Nephron progenitor cell (in vitro differentiated cells): ENCODE measurements at regions not wholly inside any gene's neighbourhood (a gene's known extent, or its start where the extent isn't known, plus 50 kb on each side); places are given as distances from the start of the nearest gene placed in this dataset.

Experiments
- DNase-seq: peaks from one replicate; pipeline ENCODE4 v3.0.0; 2021
- H3K27ac Mint-ChIP-seq: 2 replicates; pipeline ENCODE4 v1.8.0; 2021; ENCODE audit warnings: mild to moderate bottlenecking, moderate library complexity, mixed read lengths
- H3K27me3 Mint-ChIP-seq: 2 replicates; pipeline ENCODE4 v1.8.0; 2021; ENCODE audit warnings: mild to moderate bottlenecking, low read depth, mixed read lengths; ENCODE audit not compliant: poor library complexity
- H3K36me3 Mint-ChIP-seq: 2 replicates; pipeline ENCODE4 v1.8.0; 2021; ENCODE audit warnings: low read depth, mixed read lengths
- H3K4me1 Mint-ChIP-seq: 2 replicates; pipeline ENCODE4 v1.8.0; 2021; ENCODE audit warnings: mixed read lengths
- H3K4me3 Mint-ChIP-seq: 2 replicates; pipeline ENCODE4 v1.8.0; 2021; ENCODE audit warnings: mild to moderate bottlenecking, moderate library complexity, mixed read lengths
- H3K9me3 Mint-ChIP-seq: 2 replicates; pipeline ENCODE4 v1.8.0; 2021; ENCODE audit warnings: mild to moderate bottlenecking, moderate library complexity, mixed read lengths
- CTCF ChIP-seq: fragments of 200-600 bp; sonication (generic); IDR thresholded peaks from 2 replicates; pipeline ENCODE4 v1.5.0; 2021; ENCODE audit warnings: antibody characterized with exemption

GRCh38 chr4:108532187-108532586 is 88.2 kb upstream of the RPL34 start:
- DNase-seq = no peak
- no peak overlapping the region for H3K4me3 Mint-ChIP-seq
- H3K9me3 Mint-ChIP-seq = no peaks in the 10 kb centered on the region
- H3K36me3 Mint-ChIP-seq = no peaks in the 10 kb centered on the region
- H3K27me3 Mint-ChIP-seq = no peaks in the 10 kb centered on the region
- peaks cover 69% of the 10 kb centered on the region for H3K4me1 Mint-ChIP-seq
- no peak for TF ChIP-seq CTCF
- peak overlapping the region; percentile 93 for H3K27ac Mint-ChIP-seq

GRCh38 chr4:108531461-108531860 is 88.9 kb upstream of the RPL34 start:
- DNase-seq = no peak
- Mint-ChIP-seq H3K9me3 (no peaks in the 10 kb centered on the region), H3K4me1 (peaks cover 64% of the 10 kb centered on the region), H3K36me3 (no peaks in the 10 kb centered on the region), H3K27me3 (no peaks in the 10 kb centered on the region), H3K27ac (peak overlapping the region; percentile 93), H3K4me3 (peak overlapping the region; percentile 35)
- TF ChIP-seq CTCF = no peak

GRCh38 chr4:108529984-108530905 is 90.1 kb upstream of the RPL34 start:
- Mint-ChIP-seq H3K27me3 (no peaks in the 10 kb centered on the region), H3K4me3 (no peak overlapping the region), H3K27ac (no peak overlapping the region), H3K4me1 (peaks cover 54% of the 10 kb centered on the region), H3K36me3 (no peaks in the 10 kb centered on the region), H3K9me3 (peaks cover 2% of the 10 kb centered on the region)
- DNase-seq = no peak
- no peak for TF ChIP-seq CTCF

- Mint-ChIP-seq H3K36me3 (no peaks in the 10 kb centered on the region), H3K27ac (no peak overlapping the region), H3K4me1 (peaks cover 46% of the 10 kb centered on the region), H3K27me3 (no peaks in the 10 kb centered on the region), H3K9me3 (peaks cover 6% of the 10 kb centered on the region), H3K4me3 (no peak overlapping the region)
- no peak for DNase-seq
- no peak for TF ChIP-seq CTCF
Measured at GRCh38 chr4:108529102-108529501, 91.3 kb upstream of the RPL34 start.

- peaks cover 32% of the 10 kb centered on the region for H3K4me1 Mint-ChIP-seq
- no peak overlapping the region for H3K4me3 Mint-ChIP-seq
- no peak for TF ChIP-seq CTCF
- H3K36me3 Mint-ChIP-seq = no peaks in the 10 kb centered on the region
- no peaks in the 10 kb centered on the region for H3K27me3 Mint-ChIP-seq
- no peak for DNase-seq
- peaks cover 6% of the 10 kb centered on the region for H3K9me3 Mint-ChIP-seq
- no peak overlapping the region for H3K27ac Mint-ChIP-seq
Measured at GRCh38 chr4:108527723-108528122, 92.7 kb upstream of the RPL34 start.

- Mint-ChIP-seq H3K4me1 (no peaks in the 10 kb centered on the region), H3K4me3 (no peak overlapping the region), H3K36me3 (no peaks in the 10 kb centered on the region), H3K9me3 (peaks cover 15% of the 10 kb centered on the region), H3K27ac (no peak overlapping the region), H3K27me3 (no peaks in the 10 kb centered on the region)
- no peak for DNase-seq
- no peak for TF ChIP-seq CTCF
Measured at GRCh38 chr4:108520807-108521206, 99.6 kb upstream of the RPL34 start.
